Mammary epithelial cell (primary cell): ENCODE measurements at regions not wholly inside any gene's neighbourhood (a gene's known extent, or its start where the extent isn't known, plus 50 kb on each side); places are given as distances from the start of the nearest gene placed in this dataset.

Experiments
- EZH2 ChIP-seq: IDR thresholded peaks from 2 replicates; pipeline ENCODE4 v1.6.1; 2012; ENCODE audit warnings: low read length, inconsistent platforms, borderline replicate concordance
- TF ChIP-seq, protein P1 (sequence below), 2 donors: IDR thresholded peaks in 1 of 2; conservative IDR thresholded peaks in 1 of 2; 2 replicates each; pipeline ENCODE4 v1.5.1; 2011 to 2012; ENCODE audit warnings: inconsistent platforms in 2 of 2, low read length in 2 of 2, mild to moderate bottlenecking in 2 of 2, control low read depth in 1 of 2, low read depth in 1 of 2; ENCODE audit not compliant: insufficient read depth in 1 of 2; ENCODE audit errors: extremely low read depth in 1 of 2

GRCh38 chr11:130709531-130709930, 206.7 kb downstream of the SNX19 start:
- TF ChIP-seq, protein P1, sequence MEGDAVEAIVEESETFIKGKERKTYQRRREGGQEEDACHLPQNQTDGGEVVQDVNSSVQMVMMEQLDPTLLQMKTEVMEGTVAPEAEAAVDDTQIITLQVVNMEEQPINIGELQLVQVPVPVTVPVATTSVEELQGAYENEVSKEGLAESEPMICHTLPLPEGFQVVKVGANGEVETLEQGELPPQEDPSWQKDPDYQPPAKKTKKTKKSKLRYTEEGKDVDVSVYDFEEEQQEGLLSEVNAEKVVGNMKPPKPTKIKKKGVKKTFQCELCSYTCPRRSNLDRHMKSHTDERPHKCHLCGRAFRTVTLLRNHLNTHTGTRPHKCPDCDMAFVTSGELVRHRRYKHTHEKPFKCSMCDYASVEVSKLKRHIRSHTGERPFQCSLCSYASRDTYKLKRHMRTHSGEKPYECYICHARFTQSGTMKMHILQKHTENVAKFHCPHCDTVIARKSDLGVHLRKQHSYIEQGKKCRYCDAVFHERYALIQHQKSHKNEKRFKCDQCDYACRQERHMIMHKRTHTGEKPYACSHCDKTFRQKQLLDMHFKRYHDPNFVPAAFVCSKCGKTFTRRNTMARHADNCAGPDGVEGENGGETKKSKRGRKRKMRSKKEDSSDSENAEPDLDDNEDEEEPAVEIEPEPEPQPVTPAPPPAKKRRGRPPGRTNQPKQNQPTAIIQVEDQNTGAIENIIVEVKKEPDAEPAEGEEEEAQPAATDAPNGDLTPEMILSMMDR (conservative IDR thresholded peaks at IDR 0.05 in 1 of 2, IDR thresholded peaks at IDR 0.05 in 1 of 2; ENCODE audit: extremely low read depth in 1 of 2, insufficient read depth in 1 of 2, low read depth in 1 of 2, low read length in 2 of 2): no peak
- no peak for TF ChIP-seq EZH2
